Mucosa of descending colon (tissue), 3 donors: ENCODE measurements at regions not wholly inside any gene's neighbourhood (a gene's known extent, or its start where the extent isn't known, plus 50 kb on each side); places are given as distances from the start of the nearest gene placed in this dataset.

ENCODE experiments used
- ATAC-seq: fragments of 200-7000 bp; cut with Tn5 transposase; one replicate; pipeline ENCODE4 v1.9.1; 2020; ENCODE audit warnings: mild to moderate bottlenecking, moderate library complexity
- DNase-seq, 3 donors: peaks; one replicate each; pipeline ENCODE4 v3.0.0-alpha.2; 2020
- H3K36me3 ChIP-seq: fragments of 200-600 bp; one replicate; pipeline ENCODE4 v1.8.0; 2021; ENCODE audit warnings: low read depth, mild to moderate bottlenecking
- H3K4me1 ChIP-seq: fragments of 200-600 bp; one replicate; pipeline ENCODE4 v1.8.0; 2021; ENCODE audit warnings: low read depth, mild to moderate bottlenecking
- H3K4me3 ChIP-seq: fragments of 200-600 bp; one replicate; pipeline ENCODE4 v1.8.0; 2021; ENCODE audit warnings: mild to moderate bottlenecking
- H3K9me3 ChIP-seq: fragments of 200-600 bp; one replicate; pipeline ENCODE4 v1.8.0; 2021; ENCODE audit warnings: mild to moderate bottlenecking
- intact Hi-C, 2 donors: fragments of 100-400 bp; cut with DNase I in 1 of 2; cut with micrococcal nuclease in 1 of 2; formaldehyde crosslinking; loops; one replicate each; pipeline versions ENCODE4 v1.11.0 to v1.11.1; 2022; cut with DNase I, micrococcal nuclease
- TF ChIP-seq, protein P1 (sequence below): fragments of 200-600 bp; IDR thresholded peaks from one replicate; pipeline ENCODE4 v1.8.0; 2022; ENCODE audit warnings: antibody characterized with exemption, mild to moderate bottlenecking
- donor health status: DM: no; HTN: no; CAD: no; lungs with moderate emphysema.
- donor health status: DM: no; HTN: no; CAD: no.
- donor health status: DM: no; HTN: yes; CAD: no.

DNA sequence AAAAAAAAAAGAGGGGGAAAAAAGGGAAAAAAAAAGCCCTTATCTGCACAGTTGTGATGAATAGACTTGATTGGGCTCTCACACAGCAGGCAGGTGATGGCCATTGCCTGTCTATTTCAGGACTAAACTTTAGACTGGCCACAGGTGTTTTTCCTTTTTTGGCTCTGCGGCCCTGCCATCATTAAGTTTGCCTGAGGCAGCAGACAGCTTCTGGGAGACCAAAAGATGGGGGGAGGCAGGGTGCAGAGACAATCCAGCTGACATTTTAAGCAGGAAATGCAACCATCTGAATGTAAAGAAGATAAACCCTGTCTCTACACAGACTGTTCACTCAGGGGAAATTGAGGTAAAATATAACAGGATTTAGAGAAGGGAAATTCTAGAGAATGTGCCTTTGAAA is 295.0 kb upstream of the KCNH8 start:
- TF ChIP-seq, protein P1, sequence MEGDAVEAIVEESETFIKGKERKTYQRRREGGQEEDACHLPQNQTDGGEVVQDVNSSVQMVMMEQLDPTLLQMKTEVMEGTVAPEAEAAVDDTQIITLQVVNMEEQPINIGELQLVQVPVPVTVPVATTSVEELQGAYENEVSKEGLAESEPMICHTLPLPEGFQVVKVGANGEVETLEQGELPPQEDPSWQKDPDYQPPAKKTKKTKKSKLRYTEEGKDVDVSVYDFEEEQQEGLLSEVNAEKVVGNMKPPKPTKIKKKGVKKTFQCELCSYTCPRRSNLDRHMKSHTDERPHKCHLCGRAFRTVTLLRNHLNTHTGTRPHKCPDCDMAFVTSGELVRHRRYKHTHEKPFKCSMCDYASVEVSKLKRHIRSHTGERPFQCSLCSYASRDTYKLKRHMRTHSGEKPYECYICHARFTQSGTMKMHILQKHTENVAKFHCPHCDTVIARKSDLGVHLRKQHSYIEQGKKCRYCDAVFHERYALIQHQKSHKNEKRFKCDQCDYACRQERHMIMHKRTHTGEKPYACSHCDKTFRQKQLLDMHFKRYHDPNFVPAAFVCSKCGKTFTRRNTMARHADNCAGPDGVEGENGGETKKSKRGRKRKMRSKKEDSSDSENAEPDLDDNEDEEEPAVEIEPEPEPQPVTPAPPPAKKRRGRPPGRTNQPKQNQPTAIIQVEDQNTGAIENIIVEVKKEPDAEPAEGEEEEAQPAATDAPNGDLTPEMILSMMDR: no peak
- no peaks in the 10 kb centered on the region for H3K36me3 ChIP-seq
- H3K9me3 ChIP-seq: no peaks in the 10 kb centered on the region
- no peak for ATAC-seq
- intact Hi-C loops: no loop called here
- no peak for DNase-seq
- no peaks in the 10 kb centered on the region for H3K4me1 ChIP-seq
- H3K4me3 ChIP-seq: no peak overlapping the region

DNA sequence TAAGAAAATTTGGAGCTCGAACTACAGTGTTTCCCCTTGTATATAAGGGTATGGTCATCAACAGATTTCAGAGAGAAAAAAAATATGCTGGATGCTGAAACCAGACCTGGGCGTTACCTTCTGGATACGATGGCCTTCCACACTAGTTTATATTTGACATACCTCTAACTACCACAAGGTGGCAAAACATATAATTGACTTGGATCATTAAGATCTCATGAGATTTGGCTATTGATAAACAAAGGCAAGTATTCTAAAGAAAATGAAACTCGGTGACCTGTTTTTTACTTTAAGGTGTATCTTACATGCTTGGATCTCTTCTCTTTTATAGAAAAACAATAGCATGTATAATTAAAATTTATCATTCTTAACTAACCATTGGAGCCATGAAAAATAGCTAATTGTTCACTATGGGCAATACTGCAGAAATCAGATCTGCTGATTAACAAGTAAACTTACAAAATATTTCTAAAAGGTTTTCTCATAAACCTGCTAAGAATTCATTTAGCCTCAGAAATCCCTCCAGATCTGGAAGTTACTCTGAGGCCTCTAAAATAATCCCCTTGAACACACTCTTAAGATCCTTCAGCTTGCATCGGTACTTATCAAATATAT is 300.6 kb upstream of the KCNH8 start:
- intact Hi-C loops: no loop called here
- DNase-seq (no peak), ATAC-seq (no peak)
- Histone ChIP-seq H3K36me3 (no peaks in the 10 kb centered on the region), H3K4me3 (no peak overlapping the region), H3K4me1 (no peaks in the 10 kb centered on the region), H3K9me3 (no peaks in the 10 kb centered on the region)
- TF ChIP-seq, protein P1: no peak

DNA sequence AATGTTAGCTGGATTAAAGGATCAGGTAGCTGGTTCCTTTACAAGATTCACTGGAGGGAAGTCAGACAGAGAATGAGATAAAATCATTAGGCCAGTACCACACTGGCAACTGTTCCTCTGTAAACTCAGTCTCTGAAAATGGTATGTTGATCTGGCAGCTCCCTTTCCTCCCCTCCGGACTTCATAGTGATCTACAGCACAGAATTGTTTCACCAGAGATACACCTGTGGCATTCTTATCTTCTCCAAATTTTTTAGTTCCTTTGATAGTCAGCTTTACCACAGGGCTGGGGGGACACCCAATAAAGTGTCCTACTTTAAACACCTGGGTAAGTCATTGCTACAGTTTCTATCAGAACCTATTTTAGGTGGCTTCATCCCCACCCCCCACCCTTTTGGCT is 304.3 kb upstream of the KCNH8 start:
- TF ChIP-seq, protein P1: no peak
- H3K36me3 ChIP-seq: no peaks in the 10 kb centered on the region
- no peak overlapping the region for H3K4me3 ChIP-seq
- ATAC-seq: no peak
- no peaks in the 10 kb centered on the region for H3K9me3 ChIP-seq
- intact Hi-C loops: no loop called here
- DNase-seq: no peak
- no peaks in the 10 kb centered on the region for H3K4me1 ChIP-seq

DNA sequence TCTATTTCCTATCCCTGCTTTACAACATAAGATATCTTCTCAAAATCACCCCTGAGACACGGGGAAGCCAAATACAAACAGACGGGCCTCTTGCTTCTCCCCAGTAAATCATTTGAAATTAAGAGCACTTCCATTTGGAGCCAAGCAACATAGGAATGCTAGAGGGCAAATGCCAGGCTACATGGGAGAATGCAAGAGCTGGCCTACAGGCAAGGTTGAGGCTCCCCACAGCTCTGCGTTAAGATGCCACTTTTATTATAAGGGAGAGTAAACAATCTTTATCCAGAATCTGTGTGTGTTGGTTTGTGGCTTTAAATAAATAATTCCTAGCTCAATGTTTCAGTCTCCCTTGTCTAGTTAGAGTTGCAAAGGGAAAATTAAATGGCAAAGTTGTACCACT is 305.1 kb upstream of the KCNH8 start:
- Histone ChIP-seq H3K4me1 (no peaks in the 10 kb centered on the region), H3K36me3 (no peaks in the 10 kb centered on the region), H3K4me3 (no peak overlapping the region), H3K9me3 (no peaks in the 10 kb centered on the region)
- intact Hi-C loops: no loop called here
- TF ChIP-seq, protein P1: no peak
- no peak for ATAC-seq
- DNase-seq: no peak

DNA sequence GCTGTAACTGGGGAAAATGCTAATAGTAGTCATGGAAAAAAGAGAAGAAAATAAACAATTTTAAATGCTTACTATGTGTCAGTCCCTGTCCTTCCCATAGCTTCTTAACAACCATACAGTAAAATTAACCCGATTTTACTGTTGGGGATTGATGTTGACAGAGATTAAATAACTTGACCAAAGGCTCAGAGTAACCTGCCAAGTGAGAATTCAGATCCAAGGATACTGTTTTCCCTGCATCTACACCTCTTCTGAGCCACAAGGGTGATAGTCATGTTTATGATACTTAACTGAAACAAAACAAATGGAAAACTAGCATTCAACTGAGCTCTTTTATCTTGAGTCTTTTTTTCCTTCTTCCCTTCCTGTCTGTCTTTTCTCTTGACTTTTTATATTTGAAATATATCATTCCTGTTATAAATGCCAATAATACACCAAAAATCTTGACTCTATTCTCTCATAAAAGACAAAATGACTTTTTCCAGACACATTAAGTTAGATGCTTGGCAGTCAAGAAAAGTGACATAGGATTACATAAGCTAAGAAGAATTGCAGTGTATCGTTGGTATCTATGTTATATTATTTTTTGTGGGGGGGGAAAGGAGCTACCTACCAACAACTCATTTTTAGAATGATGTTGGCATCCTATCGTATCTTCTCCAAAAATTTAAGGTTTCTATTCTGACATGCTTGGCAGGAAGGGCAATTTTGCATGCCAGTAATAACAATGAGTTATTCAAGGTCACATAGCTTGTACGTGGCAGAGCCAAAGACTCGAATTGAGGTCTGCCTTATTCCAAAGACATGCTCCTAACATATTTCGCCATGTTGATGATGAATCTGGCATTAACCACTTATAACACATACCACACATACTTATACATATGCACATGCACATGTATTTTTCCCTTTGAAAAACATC is 306.6 kb upstream of the KCNH8 start:
- TF ChIP-seq, protein P1: no peak
- no peaks in the 10 kb centered on the region for H3K4me1 ChIP-seq
- no peak overlapping the region for H3K4me3 ChIP-seq
- no peak for ATAC-seq
- no peaks in the 10 kb centered on the region for H3K9me3 ChIP-seq
- intact Hi-C loops: no loop called here
- DNase-seq: no peak
- H3K36me3 ChIP-seq: no peaks in the 10 kb centered on the region
